Aorta (tissue), 5 donors: ENCODE measurements at regions not wholly inside any gene's neighbourhood (a gene's known extent, or its start where the extent isn't known, plus 50 kb on each side); places are given as distances from the start of the nearest gene placed in this dataset.

Source experiments
- ATAC-seq: fragments of 200-7000 bp; cut with Tn5 transposase; one replicate; pipeline ENCODE4 v1.9.1; 2022; ENCODE audit warnings: moderate library complexity; ENCODE audit not compliant: low FRiP score
- DNase-seq, 2 donors: peaks; one replicate each; pipeline ENCODE4 v3.0.0-alpha.2; 2020
- H3K27ac ChIP-seq, 2 donors: one replicate each; pipeline ENCODE4 v1.5.1; 2013; ENCODE audit warnings: low read length in 2 of 2, mild to moderate bottlenecking in 2 of 2, moderate library complexity in 2 of 2, control low read depth in 1 of 2, inconsistent platforms in 1 of 2, low read depth in 1 of 2
- H3K27me3 ChIP-seq, 2 donors: one replicate each; pipeline ENCODE4 v1.6.1; 2013; ENCODE audit warnings: control low read depth in 1 of 2, low read length in 1 of 2, mild to moderate bottlenecking in 1 of 2, moderate library complexity in 1 of 2; ENCODE audit not compliant: insufficient read depth in 2 of 2, control insufficient read depth in 1 of 2
- H3K36me3 ChIP-seq, 2 donors: one replicate each; pipeline ENCODE4 v1.6.1; 2013; ENCODE audit warnings: control low read depth in 1 of 2, low read length in 1 of 2, mild to moderate bottlenecking in 1 of 2; ENCODE audit not compliant: insufficient read depth in 2 of 2, control insufficient read depth in 1 of 2
- H3K4me1 ChIP-seq, 2 donors: one replicate each; pipeline ENCODE4 v1.6.1; 2013; ENCODE audit warnings: low read length in 2 of 2, control low read depth in 1 of 2, mild to moderate bottlenecking in 1 of 2, moderate library complexity in 1 of 2; ENCODE audit not compliant: insufficient read depth in 2 of 2, control insufficient read depth in 1 of 2
- H3K4me3 ChIP-seq, 2 donors: one replicate each; pipeline ENCODE4 v1.5.1; 2013; ENCODE audit warnings: low read length in 2 of 2, control low read depth in 1 of 2, mild to moderate bottlenecking in 1 of 2
- H3K9me3 ChIP-seq: one replicate; pipeline ENCODE4 v1.6.1; 2013; ENCODE audit warnings: mild to moderate bottlenecking, low read length; ENCODE audit not compliant: control insufficient read depth
- WGBS, 2 donors: extraction: QIAGEN DNeasy Blood & Tissue Kit; methylation state at CpG; one replicate each; pipeline ENCODE4 v1.1.7; 2013; 5-methylcytosine and 5-hydroxymethylcytosine counted together
- intact Hi-C, 2 donors: fragments of 100-400 bp; cut with DNase I; formaldehyde crosslinking; loops; one replicate each; pipeline versions ENCODE4 v1.14.2 to v1.15.0; 2022
- donor health status: healthy with polysubstance abuse.
- donor health status: Bipolar disorder and iron deficiency.
- donor health status: DM: no; HTN: no; CAD: no.
- donor health status: DM: no; HTN: no; CAD: no.
- donor health status: DM: yes; HTN: yes; CAD: no.

DNA sequence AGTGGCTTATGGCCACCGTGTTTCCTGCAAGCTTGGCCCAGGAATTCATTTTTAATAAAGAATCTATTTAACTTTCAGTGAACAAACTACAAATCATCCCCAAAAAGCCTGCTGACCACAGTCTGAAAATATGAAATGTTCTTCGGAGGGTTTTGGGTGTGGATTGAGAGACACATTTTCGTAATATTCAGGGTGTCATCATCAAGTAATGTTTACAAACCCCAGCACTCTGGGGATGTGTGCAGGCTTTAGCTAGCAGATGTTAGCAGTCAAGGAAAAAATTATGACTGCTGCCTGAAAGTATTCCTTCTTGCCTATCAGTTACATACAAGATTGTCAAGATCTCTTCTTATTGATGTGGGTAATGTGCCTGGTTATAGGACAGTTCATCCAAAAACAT, 143.9 kb upstream of the FN1 start:
- intact Hi-C loops, result no loop called here
- Histone ChIP-seq H3K9me3 (no peaks in the 10 kb centered on the region), H3K27ac (no peak overlapping the region), H3K4me1 (no peaks in the 10 kb centered on the region), H3K36me3 (no peaks in the 10 kb centered on the region), H3K27me3 (no peaks in the 10 kb centered on the region), H3K4me3 (no peak overlapping the region)
- DNase-seq, result no peak
- no peak for ATAC-seq
- 61 to 67% methylated on average over 3 of the region's 3 CpGs for WGBS, 2 donors

DNA sequence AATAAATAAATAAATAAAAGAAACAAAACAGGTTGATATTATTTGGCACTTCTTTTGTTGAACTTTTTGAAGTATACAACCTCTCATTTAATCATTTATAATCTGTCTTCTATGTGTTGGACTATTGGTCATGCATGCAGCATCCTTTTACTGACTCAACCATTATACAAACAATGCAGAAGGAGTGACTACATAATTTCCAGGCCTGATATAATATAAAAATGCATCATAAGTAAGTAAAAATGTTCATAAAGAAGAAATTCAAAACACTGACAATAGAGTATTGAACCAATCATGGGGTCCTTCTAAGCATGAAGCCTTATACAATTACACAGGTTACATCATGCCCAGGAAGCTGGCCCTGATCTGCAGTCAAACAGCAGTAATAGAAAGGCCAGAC, 141.5 kb upstream of the FN1 start:
- ATAC-seq (no peak), DNase-seq (no peak)
- H3K36me3 ChIP-seq, result no peaks in the 10 kb centered on the region
- H3K9me3 ChIP-seq, result no peaks in the 10 kb centered on the region
- H3K27ac ChIP-seq, result no peak overlapping the region
- no peaks in the 10 kb centered on the region for H3K4me1 ChIP-seq
- intact Hi-C loops, result no loop called here
- no peaks in the 10 kb centered on the region for H3K27me3 ChIP-seq
- no peak overlapping the region for H3K4me3 ChIP-seq

DNA sequence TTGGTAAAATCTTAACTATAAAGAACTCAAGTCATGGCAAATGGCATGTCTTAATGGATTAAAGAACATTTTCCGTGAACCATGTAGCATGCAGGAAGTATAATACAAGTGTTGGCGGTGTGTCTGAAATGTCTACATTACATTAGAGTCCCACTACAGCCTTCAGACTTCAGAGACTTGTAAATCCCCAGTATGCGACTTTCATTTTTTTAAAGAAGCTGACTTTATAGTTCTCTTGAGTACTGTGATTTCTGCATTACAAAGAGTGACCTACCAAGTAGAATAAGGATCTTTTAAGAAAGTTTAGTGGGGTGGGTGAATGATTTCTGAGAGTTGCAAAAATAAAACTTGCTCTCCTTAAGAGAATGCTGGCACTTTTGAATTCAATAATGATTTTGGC, 140.7 kb upstream of the FN1 start:
- H3K36me3 ChIP-seq, result no peaks in the 10 kb centered on the region
- no peak overlapping the region for H3K4me3 ChIP-seq
- no peaks in the 10 kb centered on the region for H3K27me3 ChIP-seq
- no peak overlapping the region for H3K27ac ChIP-seq
- DNase-seq (no peak), ATAC-seq (no peak)
- no peaks in the 10 kb centered on the region for H3K9me3 ChIP-seq
- no peaks in the 10 kb centered on the region for H3K4me1 ChIP-seq
- intact Hi-C loops, result no loop called here
- WGBS, 2 donors, result 94 to 95% methylated on average over 3 of the region's 3 CpGs

DNA sequence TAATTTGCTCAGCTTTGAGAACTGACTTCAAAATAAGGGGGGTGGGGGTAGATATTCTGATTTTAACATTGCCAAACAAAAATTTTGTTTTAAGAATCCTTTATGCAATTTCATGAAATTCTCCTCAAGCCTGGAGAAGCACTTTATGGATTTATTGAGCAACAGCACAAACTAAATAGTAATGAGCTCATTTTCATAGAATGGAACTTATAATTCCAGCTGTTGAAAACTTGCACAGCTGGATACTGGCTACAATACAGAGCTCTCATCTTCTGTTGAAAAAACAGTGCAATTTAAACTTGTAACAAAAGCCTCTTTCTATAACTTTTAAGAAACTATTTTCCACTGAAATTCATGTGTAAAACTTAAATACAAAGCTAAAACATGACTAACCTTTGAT, 137.6 kb upstream of the FN1 start:
- Histone ChIP-seq H3K4me1 (no peaks in the 10 kb centered on the region), H3K36me3 (no peaks in the 10 kb centered on the region), H3K27ac (no peak overlapping the region), H3K9me3 (no peaks in the 10 kb centered on the region), H3K27me3 (no peaks in the 10 kb centered on the region), H3K4me3 (no peak overlapping the region)
- DNase-seq, result no peak
- no peak for ATAC-seq
- intact Hi-C loops, result no loop called here

DNA sequence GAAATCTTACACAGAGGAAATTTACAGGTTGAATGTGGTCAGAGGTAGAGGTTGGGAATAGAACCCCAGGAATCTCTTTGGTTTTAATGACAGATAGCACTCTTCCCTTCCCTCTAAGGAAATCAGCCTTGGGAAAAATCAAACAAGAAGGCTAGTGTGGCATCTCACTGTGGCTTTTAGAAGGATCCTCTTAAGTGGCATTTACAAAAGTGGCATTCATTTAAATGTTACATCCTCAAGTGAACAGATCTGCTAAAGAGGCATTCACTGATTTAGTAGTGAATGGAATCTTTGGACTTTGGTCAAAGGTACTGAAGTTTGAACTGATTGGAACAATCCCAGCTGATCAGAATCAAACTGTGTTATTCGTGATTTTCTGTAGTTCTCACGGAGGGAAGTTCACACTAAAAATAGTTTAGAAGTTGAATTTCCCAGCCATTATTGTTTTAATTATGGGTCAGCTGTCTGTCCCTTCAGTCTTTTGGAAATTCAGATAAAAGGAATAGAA, 136.5 kb upstream of the FN1 start:
- WGBS, 2 donors, result 21 to 26% methylated on average over 2 of the region's 2 CpGs
- H3K4me1 ChIP-seq, result no peaks in the 10 kb centered on the region
- no peak for ATAC-seq

DNA sequence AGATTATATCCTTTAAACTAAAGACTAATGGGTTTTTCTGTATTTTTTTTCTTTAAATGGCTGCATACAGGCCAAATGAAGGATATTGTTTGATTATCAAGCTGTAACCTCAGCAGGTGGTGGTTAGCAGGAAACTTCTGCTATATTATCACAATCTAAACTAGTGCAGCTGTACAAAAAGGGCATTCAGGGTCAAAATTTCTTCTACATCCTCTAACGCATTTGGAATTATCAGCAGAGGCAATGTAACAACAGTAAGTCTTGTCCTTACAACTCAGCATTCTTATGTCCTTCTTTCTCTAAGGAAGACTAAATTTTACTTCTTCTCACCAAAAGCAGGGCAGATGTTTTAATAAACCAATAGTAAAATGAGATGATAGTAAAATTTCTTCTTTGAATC, 135.8 kb upstream of the FN1 start:
- H3K27me3 ChIP-seq, result no peaks in the 10 kb centered on the region
- no peak overlapping the region for H3K4me3 ChIP-seq
- intact Hi-C loops, result no loop called here
- no peak overlapping the region for H3K27ac ChIP-seq
- no peaks in the 10 kb centered on the region for H3K36me3 ChIP-seq
- 73 to 86% methylated on average over 1 of the region's 1 CpG for WGBS, 2 donors
- ATAC-seq (no peak), DNase-seq (no peak)
- no peaks in the 10 kb centered on the region for H3K4me1 ChIP-seq
- no peaks in the 10 kb centered on the region for H3K9me3 ChIP-seq

More for the DNA sequence above, 136.5 kb upstream of the FN1 start:
- intact Hi-C loops, result no loop called here
- no peak for DNase-seq
- Histone ChIP-seq H3K36me3 (no peaks in the 10 kb centered on the region), H3K27ac (no peak overlapping the region), H3K27me3 (no peaks in the 10 kb centered on the region), H3K9me3 (no peaks in the 10 kb centered on the region), H3K4me3 (no peak overlapping the region)

DNA sequence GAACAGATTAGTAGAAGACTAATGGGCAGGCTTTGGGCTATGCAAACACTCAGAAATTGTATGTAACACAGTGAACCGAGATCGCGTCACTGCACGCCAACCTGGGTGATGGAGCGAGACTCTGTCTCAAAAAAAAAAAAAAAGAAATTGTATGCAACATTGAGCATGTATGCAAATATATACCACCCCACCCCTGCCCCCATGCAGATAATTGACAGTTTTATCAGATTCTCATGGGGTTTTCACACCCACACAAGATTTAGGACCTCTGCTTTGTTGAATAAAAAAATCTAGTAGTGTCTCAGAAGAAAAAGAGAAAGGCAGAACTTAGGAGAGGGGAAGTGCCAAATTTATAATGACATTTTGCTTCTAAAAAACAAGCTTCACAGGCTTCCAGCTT, 131.6 kb upstream of the FN1 start:
- intact Hi-C loops, result no loop called here
- Histone ChIP-seq H3K27me3 (no peaks in the 10 kb centered on the region), H3K36me3 (no peaks in the 10 kb centered on the region), H3K4me3 (no peak overlapping the region), H3K4me1 (no peaks in the 10 kb centered on the region), H3K27ac (no peak overlapping the region), H3K9me3 (no peaks in the 10 kb centered on the region)
- ATAC-seq (no peak), DNase-seq (no peak)
- WGBS, 2 donors, result 98 to 99% methylated on average over 5 of the region's 5 CpGs

DNA sequence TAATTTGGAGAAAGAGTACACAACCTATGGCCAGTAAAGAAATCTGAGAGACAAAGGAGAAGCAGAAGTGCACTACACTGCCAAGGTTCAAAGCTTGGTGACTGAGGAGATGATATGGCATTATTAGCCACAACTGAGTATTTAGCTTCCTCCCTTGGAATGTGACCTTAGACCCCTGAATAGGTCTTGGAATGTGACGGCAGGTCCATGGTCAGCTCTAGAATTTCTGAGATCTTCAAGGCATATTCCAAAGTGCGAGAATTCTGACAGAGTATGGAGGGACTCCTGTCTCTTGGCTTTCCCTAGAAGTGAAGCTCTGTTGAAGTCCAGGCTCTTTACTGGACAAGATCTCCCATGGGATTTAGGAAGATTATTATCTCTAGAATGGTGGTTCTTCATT, 130.0 kb upstream of the FN1 start:
- intact Hi-C loops, result no loop called here

DNA sequence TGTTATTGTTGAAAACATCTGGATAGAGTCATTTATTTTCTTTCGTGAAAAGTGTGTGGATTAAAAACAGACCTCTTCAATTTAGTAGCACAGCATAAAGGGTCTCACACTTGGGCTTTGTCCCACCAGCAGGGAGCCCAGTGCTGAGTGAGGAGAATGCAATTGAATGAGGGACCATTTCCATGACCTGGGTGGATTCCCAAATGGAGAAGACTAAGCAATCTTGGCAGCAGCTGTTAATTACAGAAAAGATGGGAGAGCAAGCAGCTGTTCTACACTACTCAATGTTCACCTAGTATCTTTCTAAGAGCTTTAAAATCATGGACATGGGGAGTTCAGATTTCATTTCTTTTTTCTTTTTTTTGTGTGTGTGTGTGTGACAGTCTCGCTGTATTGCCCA, 121.8 kb upstream of the FN1 start:
- H3K36me3 ChIP-seq, result no peaks in the 10 kb centered on the region
- H3K4me3 ChIP-seq, result no peak overlapping the region
- H3K9me3 ChIP-seq, result no peaks in the 10 kb centered on the region
- ATAC-seq, result no peak
- no peak for DNase-seq
- intact Hi-C loops, result no loop called here
- H3K4me1 ChIP-seq, result no peaks in the 10 kb centered on the region
- no peaks in the 10 kb centered on the region for H3K27me3 ChIP-seq
- no peak overlapping the region for H3K27ac ChIP-seq
- WGBS, 2 donors, result 92 to 93% methylated on average over 2 of the region's 2 CpGs

More for the DNA sequence above, 130.0 kb upstream of the FN1 start:
- H3K4me1 ChIP-seq, result no peaks in the 10 kb centered on the region
- DNase-seq (no peak), ATAC-seq (no peak)
- no peak overlapping the region for H3K27ac ChIP-seq
- 94 to 95% methylated on average over 2 of the region's 2 CpGs for WGBS, 2 donors
- H3K4me3 ChIP-seq, result no peak overlapping the region
- H3K36me3 ChIP-seq, result no peaks in the 10 kb centered on the region
- H3K27me3 ChIP-seq, result no peaks in the 10 kb centered on the region
- H3K9me3 ChIP-seq, result no peaks in the 10 kb centered on the region
